ENCODE measurements at regions not wholly inside any gene's neighbourhood (a gene's known extent, or its start where the extent isn't known, plus 50 kb on each side); places are given as distances from the start of the nearest gene placed in this dataset.
A peak's percentile ranks its signal among the peaks of the same experiment; 100 is the strongest.

DNA sequence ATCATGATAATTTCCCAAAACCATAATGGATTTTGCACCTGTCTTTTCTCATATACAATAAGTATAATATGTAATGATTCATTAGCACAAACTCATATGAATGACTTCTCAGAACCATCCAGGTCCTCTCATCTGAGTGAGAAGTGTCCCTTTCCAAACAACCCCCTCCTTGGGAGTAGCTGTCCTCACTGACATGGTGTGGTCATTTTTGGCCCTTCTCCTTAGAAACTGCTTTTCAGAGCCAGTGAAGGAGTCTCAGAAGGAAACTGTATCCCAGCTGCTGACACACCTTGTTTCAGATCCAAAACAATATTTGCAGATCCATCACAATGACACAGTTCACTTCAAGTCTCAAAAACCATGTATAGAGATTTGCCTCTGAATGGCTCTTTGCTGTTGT is 95.5 kb downstream of the MIS18A start:
- no peak for DNase-seq

DNA sequence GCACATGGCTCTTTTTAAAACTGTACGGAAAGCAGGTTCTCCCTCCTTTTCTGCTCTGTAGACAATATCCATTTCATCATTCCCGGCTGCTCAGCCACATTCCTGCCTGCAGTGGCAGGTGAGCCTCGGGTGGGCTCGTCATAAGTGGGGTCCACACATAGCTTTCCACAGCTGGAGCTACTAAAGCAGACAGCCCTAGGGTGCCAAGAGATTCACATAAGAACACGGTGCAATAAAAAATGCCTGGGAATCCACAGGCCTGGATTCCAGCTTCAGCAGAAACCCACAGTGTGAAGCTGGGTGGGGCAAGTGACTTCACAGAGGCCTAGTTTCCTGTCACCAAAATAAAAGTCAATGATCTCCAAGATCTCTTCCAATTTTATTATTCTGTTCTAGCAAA is 96.4 kb downstream of the MIS18A start:
- no peak for DNase-seq

- peak; percentile 91 for DNase-seq
These were observed 97.4 kb downstream of the MIS18A start for GRCh38 chr21:32181457-32181856.

DNA sequence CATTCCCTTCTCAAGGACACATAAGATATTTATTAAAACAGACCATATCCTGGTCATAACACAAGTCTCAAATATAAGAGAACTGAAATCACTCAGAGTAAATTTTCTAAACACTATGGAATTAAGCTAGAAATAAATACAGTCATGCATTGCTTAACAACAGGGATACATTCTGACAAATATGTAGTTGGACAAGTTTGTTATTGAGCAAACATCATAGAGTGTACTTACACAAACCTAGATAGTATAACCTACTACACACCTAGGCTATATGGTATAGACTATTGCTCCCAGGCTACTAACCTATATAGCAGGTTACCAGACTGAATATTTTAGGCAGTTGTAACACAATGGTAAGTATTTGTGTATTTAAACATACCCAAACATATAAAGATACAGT is 104.0 kb downstream of the MIS18A start:
- DNase-seq = no peak

GRCh38 chr21:32173121-32173724 is 105.6 kb downstream of the MIS18A start:
- DNase-seq = no peak

DNA sequence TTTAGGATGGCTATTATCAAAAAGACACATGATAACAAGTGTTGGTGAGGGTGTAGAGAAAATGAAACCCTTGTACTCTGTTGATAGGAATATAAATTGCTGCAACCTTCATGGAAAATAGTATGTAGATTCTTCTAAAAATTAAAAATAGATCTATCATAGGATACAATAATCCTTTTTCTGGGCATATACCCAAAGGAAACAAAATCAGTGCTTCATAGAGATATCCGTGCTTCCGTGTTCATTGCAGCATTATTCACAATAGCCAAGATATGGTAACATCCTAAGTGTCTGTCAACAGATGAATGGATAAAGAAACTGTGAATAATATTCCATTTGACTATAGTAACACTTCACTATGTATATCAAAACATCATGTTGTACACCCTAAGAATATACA is 106.7 kb downstream of the MIS18A start:
- no peak for DNase-seq

DNA sequence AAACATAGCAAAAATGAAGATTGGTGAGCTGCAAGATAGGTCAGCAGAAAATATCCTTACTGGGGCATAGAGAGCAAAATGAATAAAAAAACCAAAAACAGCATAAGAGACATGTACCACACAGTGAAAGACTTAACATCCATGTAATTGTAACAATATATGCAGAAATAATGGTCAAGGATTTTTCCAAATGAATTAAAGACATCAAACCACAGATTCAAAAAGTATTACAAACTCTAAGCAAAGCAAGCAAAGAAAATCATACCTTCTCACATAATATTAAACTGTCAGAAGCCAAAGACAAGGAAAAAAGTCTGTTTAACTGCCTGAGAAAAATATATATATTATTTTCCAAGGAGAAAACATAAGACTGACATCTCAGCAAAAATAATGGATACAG is 111.3 kb downstream of the MIS18A start:
- DNase-seq = no peak

- no peak for DNase-seq
These were observed 115.5 kb downstream of the MIS18A start for GRCh38 chr21:32163386-32163785.

DNA sequence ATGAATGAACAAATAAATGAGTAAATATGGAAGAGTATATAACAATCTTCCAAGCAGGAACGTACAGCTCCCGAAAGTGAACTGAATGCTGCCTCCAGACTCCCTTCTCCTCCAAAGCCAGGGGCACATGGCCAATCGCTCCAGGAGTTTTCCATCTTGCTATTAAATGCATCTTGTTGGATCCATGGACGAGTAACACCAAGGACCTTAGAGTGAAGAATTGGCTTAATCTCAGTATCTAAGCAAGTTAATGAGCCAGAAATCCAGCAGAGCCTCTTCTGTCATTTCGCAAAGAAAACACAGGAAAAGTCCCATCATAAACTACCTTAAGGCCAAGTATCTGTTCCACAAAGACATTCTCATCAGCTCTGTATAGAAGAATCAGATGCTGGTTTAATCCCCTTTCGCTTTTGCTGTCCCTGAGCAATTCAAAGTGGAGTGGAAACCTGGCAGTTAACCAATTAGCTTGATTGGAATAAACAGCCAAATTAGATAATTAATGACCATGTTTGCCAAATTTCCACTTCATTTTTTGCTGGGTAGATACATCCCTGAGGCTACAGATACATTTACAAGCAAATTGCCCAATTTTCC is 116.0 kb downstream of the MIS18A start:
- no peak for DNase-seq

DNA sequence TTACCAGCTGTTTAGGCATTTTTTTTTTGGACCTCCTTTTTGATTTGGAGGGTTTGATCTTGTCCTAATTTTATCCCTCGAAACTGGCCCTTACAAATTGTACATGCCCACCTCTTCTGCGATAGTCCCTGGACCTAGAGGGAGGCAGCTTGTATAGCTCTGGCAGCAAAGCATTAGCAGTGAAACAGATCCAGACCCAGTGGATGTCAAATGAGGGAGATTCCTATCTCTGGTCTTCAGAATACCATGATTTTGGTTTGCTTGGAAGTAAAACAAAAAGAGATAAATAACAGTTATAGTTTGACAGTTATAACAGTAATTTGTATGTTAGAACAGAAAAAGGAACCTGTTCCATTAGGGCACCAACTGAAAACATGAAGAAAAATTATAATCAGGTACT is 123.6 kb downstream of the MIS18A start:
- no peak for DNase-seq

- no peak for DNase-seq
These were observed 131.8 kb downstream of the MIS18A start for GRCh38 chr21:32147041-32147440.

- DNase-seq = no peak
These were observed 134.0 kb downstream of the MIS18A start for GRCh38 chr21:32144851-32145250.

DNA sequence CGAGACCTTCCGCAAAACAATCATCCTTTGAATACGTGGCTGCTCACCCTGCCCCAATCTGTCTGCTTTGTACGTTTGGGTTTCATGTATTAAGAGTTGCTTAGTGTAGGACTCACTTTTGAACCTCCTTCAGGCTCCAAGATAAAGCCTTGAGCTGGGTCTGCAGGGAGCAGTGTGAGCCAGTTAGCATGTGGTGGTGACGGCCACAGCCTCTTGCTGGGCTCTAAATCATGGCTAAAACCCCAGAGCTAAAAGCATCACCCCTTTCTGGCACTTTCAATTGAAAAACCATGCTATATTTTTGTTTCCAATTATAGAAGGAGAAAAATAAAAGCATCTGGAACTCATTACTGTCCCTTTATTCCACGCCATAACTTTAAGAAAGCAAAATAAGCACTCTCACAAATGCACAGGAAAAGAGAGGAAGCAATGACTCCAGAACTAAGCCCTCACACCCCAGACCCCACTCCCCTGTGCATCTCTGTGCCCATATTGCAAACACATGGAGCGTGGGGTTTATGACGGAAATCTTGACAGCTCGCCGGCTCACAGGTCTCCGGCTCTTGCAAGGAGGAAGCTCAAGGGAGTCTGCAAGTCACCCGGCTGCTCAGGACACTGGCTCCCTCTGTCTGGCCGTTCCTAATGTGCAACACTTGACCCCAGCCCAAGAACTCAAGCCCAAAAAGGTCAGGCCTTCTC is 135.5 kb downstream of the MIS18A start:
- no peak for DNase-seq

DNA sequence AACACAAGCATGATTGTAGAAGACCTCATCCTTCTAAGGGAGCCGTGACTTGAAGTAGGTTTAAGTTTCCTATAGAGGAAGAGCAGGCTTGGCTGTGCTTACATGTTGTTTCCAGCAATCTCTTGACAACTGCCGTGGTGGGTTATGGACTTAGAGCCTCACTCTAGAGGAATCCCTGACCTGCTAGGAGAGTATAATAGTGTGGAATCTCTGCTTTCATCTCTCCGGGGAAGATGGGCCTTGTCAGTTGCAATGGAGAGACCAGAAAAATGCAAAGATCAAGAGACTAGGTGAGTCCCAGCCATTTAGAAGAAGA is 137.6 kb downstream of the MIS18A start:
- DNase-seq = no peak

GRCh38 chr21:32140604-32141317 is 138.1 kb downstream of the MIS18A start:
- no peak for DNase-seq

DNA sequence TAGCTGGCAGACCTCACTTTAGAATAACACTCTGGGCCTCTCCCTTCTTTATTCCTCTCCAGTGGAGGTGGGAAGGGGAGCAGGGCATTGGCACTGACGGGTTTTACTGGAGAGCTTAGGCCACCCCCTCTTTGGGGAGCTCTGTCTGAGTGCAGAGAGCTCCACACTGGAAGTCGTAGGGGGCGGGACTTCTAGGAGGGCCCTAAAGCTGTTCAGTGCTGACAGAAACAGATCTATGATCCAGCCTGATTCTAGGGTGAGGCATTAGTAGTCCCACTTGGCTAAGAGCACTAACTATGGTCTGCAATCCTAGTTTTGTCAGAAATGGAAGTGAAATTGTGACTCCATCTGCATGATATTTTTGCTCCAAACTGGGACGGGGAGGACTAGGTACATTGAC is 138.7 kb downstream of the MIS18A start:
- no peak for DNase-seq

- DNase-seq = peak; percentile 58
These were observed 140.2 kb downstream of the MIS18A start for GRCh38 chr21:32138658-32139057.

DNA sequence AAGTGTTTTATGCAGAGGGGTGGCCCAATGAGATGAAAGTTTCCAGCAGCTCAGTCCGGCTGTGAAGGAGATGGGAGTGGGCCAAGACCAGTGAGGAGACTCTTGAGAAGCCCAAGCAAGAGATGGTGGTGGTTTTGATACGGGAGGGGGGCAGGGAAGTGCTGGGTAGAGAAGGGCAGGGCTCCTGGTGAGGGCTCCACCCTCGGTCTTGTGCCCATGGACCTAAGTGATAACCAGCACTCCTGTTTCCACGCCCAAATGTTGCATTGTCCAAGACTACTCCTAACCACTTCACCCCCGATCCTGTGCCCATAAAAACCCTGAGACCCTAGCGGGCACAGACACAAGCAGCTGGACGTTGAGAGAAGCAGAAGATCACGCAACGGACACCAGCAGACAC is 140.9 kb downstream of the MIS18A start:
- DNase-seq = peak; percentile 77

- DNase-seq = no peak
These were observed 141.6 kb downstream of the MIS18A start for GRCh38 chr21:32137266-32137665.

GRCh38 chr21:32136546-32136945 is 142.3 kb downstream of the MIS18A start:
- DNase-seq = no peak

- no peak for DNase-seq
These were observed 143.2 kb downstream of the MIS18A start for GRCh38 chr21:32135401-32136363.

- no peak for DNase-seq
These were observed 144.3 kb downstream of the MIS18A start for GRCh38 chr21:32134441-32135130.
